AG04450 (cell line): ENCODE measurements at regions not wholly inside any gene's neighbourhood (a gene's known extent, or its start where the extent isn't known, plus 50 kb on each side); places are given as distances from the start of the nearest gene placed in this dataset.
A peak's percentile ranks its signal among the peaks of the same experiment; 100 is the strongest.

Experiments
- CTCF ChIA-PET: fragments of 300-600, 350-600 bp; formaldehyde crosslinking; extraction: SDS; loops from one replicate; lab custom pipeline; 2022; ENCODE audit warnings: antibody characterized with exemption, inconsistent platforms; lab: Charles Lee
- POLR2A ChIA-PET: fragments of 350-600 bp; formaldehyde crosslinking; extraction: SDS; loops from one replicate; lab custom pipeline; 2021; ENCODE audit warnings: antibody characterized with exemption, inconsistent platforms; lab: Yijun Ruan, JAX
- DNase-seq: peaks from one replicate; pipeline ENCODE4 v3.0.0-alpha.2; 2011; ENCODE audit warnings: low read depth, low spot score
- H3K27ac ChIP-seq: one replicate; pipeline ENCODE4 v1.5.1; 2012; ENCODE audit warnings: low read depth, low read length, control low read depth
- H3K27me3 ChIP-seq: one replicate; pipeline ENCODE4 v1.6.0; 2012; ENCODE audit warnings: low read length; ENCODE audit not compliant: control insufficient read depth, insufficient read depth
- H3K4me3 ChIP-seq: 2 replicates; pipeline ENCODE4 v1.5.1; 2011; ENCODE audit warnings: mild to moderate bottlenecking, low read depth, low read length, control low read depth
- H3K9me3 ChIP-seq: 2 replicates; pipeline ENCODE4 v1.5.1; 2012; ENCODE audit warnings: low read length; ENCODE audit not compliant: control insufficient read depth, insufficient read depth
- TF ChIP-seq, protein P1 (sequence below): IDR thresholded peaks from 2 replicates; pipeline ENCODE4 v1.5.1; 2011; ENCODE audit warnings: low read depth, low read length, control low read depth, inconsistent platforms

DNA sequence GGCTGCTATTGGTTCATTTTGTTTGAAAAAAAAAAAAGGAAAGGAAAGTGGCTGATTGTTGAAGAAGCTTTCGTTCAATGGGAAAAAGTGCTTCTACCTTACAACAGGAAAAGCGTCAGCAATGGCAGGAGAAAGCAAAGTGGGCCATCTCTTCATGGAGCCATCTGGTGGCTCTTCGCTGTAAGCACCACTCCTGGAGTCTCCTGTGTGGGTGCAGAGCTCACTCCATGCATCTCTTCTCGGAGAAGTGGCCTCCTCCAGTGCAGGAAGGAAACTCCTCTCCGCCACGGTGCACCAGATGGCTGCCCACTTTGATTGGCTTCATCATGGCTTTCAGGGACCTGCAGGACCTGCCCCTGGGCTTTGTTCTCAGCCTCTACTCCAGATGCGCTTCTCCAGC, 250.9 kb downstream of the PTEN start:
- H3K9me3 ChIP-seq: no peaks in the 10 kb centered on the region
- TF ChIP-seq, protein P1, sequence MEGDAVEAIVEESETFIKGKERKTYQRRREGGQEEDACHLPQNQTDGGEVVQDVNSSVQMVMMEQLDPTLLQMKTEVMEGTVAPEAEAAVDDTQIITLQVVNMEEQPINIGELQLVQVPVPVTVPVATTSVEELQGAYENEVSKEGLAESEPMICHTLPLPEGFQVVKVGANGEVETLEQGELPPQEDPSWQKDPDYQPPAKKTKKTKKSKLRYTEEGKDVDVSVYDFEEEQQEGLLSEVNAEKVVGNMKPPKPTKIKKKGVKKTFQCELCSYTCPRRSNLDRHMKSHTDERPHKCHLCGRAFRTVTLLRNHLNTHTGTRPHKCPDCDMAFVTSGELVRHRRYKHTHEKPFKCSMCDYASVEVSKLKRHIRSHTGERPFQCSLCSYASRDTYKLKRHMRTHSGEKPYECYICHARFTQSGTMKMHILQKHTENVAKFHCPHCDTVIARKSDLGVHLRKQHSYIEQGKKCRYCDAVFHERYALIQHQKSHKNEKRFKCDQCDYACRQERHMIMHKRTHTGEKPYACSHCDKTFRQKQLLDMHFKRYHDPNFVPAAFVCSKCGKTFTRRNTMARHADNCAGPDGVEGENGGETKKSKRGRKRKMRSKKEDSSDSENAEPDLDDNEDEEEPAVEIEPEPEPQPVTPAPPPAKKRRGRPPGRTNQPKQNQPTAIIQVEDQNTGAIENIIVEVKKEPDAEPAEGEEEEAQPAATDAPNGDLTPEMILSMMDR: peak; percentile 32
- no peak overlapping the region for H3K4me3 ChIP-seq
- ChIA-PET CTCF (interaction anchor here (2.0 kb wide), 1 partner anchor 275 kb away, joined by 6 read pairs; no protein-coding TSS in a partner anchor), POLR2A (no interaction called here)
- H3K27me3 ChIP-seq: no peaks in the 10 kb centered on the region
- DNase-seq: no peak
- no peak overlapping the region for H3K27ac ChIP-seq

DNA sequence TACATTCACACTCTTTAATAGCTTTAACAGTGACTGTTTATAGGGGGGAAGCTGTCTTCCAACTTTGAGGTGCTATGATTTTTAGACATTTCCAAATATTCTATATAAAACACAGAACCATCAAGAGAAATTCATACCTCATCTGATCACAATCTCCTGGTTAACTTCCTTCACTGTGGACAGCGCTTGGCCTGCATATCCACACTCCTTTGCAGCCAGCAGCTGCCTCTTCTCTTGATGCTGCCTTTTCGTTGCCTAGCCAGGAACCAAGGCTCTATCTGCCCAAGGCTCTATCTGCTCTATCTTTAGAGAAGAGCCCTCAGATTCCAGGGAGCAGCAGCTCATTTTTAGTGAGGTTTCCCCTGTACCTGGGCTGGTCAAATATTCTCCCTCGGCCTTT, 252.0 kb downstream of the PTEN start:
- Histone ChIP-seq H3K27me3 (no peaks in the 10 kb centered on the region), H3K9me3 (no peaks in the 10 kb centered on the region), H3K4me3 (no peak overlapping the region), H3K27ac (peak overlapping the region; percentile 33)
- no peak for DNase-seq
- POLR2A ChIA-PET: no interaction called here
- TF ChIP-seq, protein P1: no peak
- CTCF ChIA-PET: no interaction called here

DNA sequence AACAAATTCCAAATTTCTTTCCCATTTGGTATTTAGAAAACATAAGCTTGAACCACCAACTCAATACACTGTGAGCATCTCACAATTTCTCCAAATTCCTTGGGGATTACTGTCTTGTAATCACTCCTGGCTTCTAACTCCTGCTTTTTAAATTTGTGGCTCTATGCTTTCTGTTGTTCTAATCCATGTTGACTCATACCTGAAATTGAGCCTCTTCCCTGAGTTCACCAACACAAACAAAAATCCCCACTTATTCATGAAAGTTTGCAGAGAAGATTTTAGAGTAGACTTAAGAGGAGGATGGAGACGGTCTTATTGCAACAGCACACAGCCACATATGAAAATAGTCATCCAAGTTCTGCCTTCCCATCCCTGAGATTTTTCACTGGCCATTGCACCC, 252.5 kb downstream of the PTEN start:
- Histone ChIP-seq H3K27me3 (no peaks in the 10 kb centered on the region), H3K4me3 (no peak overlapping the region), H3K27ac (peak overlapping the region; percentile 57), H3K9me3 (no peaks in the 10 kb centered on the region)
- TF ChIP-seq, protein P1: no peak
- POLR2A ChIA-PET: no interaction called here
- CTCF ChIA-PET: no interaction called here
- DNase-seq: peak; percentile 74

DNA sequence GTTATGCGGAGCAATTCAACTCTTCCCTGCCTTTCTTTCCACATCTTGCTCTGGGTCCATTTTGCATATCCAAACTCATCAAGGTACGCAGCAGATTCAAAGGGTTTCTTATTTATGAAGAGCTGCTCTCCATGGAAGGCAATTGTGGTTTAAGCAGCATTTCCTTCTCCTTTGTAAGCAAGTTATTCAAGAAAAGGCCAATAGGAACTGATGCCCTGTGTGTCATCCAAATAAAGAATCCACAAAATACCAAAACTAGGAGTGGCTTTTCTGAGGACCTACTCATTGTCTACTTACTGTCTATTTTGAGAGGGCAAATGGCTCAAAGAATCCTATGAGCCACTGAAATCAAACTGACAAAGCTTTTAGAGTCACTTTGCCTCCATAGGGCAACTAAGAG, 253.1 kb downstream of the PTEN start:
- Histone ChIP-seq H3K27me3 (no peaks in the 10 kb centered on the region), H3K4me3 (no peak overlapping the region), H3K9me3 (no peaks in the 10 kb centered on the region), H3K27ac (peak overlapping the region; percentile 57)
- POLR2A ChIA-PET: no interaction called here
- TF ChIP-seq, protein P1: no peak
- CTCF ChIA-PET: no interaction called here
- DNase-seq: no peak

DNA sequence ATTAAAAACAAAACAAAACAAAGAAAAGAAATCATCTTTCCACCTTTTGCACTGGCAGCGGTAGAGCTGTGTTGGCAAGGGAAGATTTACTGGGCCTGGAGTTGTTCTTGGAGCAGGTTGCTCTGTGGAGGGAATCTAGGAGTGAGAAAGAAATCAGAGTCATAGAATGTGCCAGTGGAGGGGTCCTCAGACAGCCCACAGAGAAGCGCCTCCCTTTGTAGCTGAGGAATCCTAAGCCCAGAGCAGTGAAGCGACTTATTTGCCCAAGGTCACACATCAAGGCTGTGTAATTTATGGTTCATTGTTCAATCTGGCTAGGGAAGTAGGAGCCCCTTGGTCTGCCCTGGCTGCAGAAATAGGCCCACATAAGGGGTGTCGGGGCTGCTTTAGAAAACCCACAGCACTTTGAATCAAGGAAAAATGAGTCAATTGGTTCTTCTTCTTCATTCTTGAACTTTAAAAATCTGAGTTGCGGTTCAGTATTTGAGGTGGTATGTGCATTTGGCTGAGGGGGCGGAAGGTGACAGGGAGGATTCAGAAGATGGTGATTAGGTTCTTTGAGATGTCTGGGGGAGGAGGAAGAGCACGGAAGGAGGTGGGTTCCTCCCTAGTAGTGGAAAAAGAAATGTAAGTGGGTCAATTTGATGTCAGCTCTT, 253.7 kb downstream of the PTEN start:
- TF ChIP-seq, protein P1: no peak
- peak overlapping the region; percentile 39 for H3K27ac ChIP-seq
- no peaks in the 10 kb centered on the region for H3K27me3 ChIP-seq
- DNase-seq: no peak
- H3K4me3 ChIP-seq: no peak overlapping the region
- no peaks in the 10 kb centered on the region for H3K9me3 ChIP-seq
- ChIA-PET POLR2A (no interaction called here), CTCF (no interaction called here)
